ENCODE measurements at regions not wholly inside any gene's neighbourhood (a gene's known extent, or its start where the extent isn't known, plus 50 kb on each side); places are given as distances from the start of the nearest gene placed in this dataset.

- no peak for TF ChIP-seq CTCF (IDR thresholded peaks at IDR 0.05; ENCODE audit: low read depth, low read length, missing control alignments)
- no peak for DNase-seq (ENCODE audit: low read depth)
- no peak overlapping the region for H3K4me3 ChIP-seq (ENCODE audit: low read depth, low read length)
These were observed 202.8 kb upstream of the TWIST2 start for GRCh38 chr2:238645095-238645494.

GRCh38 chr2:238645716-238646115 lies 202.2 kb upstream of the TWIST2 start:
- TF ChIP-seq CTCF (IDR thresholded peaks at IDR 0.05; ENCODE audit: low read depth, low read length, missing control alignments) = no peak
- DNase-seq (ENCODE audit: low read depth) = no peak
- no peak overlapping the region for H3K4me3 ChIP-seq (ENCODE audit: low read depth, low read length)

GRCh38 chr2:238646281-238646680 lies 201.6 kb upstream of the TWIST2 start:
- no peak for DNase-seq (ENCODE audit: low read depth)
- TF ChIP-seq CTCF (IDR thresholded peaks at IDR 0.05; ENCODE audit: low read depth, low read length, missing control alignments) = no peak
- H3K4me3 ChIP-seq (ENCODE audit: low read depth, low read length) = no peak overlapping the region

- H3K4me3 ChIP-seq (ENCODE audit: low read depth, low read length) = no peak overlapping the region
- DNase-seq (ENCODE audit: low read depth) = no peak
- no peak for TF ChIP-seq CTCF (IDR thresholded peaks at IDR 0.05; ENCODE audit: low read depth, low read length, missing control alignments)
These were observed 201.1 kb upstream of the TWIST2 start for GRCh38 chr2:238646803-238647202.

GRCh38 chr2:238649123-238649522 lies 198.8 kb upstream of the TWIST2 start:
- DNase-seq (ENCODE audit: low read depth) = no peak
- H3K4me3 ChIP-seq (ENCODE audit: low read depth, low read length) = no peak overlapping the region
- TF ChIP-seq CTCF (IDR thresholded peaks at IDR 0.05; ENCODE audit: low read depth, low read length, missing control alignments) = no peak

GRCh38 chr2:238649936-238650518 lies 197.9 kb upstream of the TWIST2 start:
- DNase-seq (ENCODE audit: low read depth) = no peak
- TF ChIP-seq CTCF (IDR thresholded peaks at IDR 0.05; ENCODE audit: low read depth, low read length, missing control alignments) = no peak
- H3K4me3 ChIP-seq (ENCODE audit: low read depth, low read length) = no peak overlapping the region

GRCh38 chr2:238650536-238650935 lies 197.3 kb upstream of the TWIST2 start:
- no peak overlapping the region for H3K4me3 ChIP-seq (ENCODE audit: low read depth, low read length)
- no peak for DNase-seq (ENCODE audit: low read depth)
- no peak for TF ChIP-seq CTCF (IDR thresholded peaks at IDR 0.05; ENCODE audit: low read depth, low read length, missing control alignments)
